ENCODE measurements at regions not wholly inside any gene's neighbourhood (a gene's known extent, or its start where the extent isn't known, plus 50 kb on each side); places are given as distances from the start of the nearest gene placed in this dataset.
"Not testable (repeated sequence)": the region's sequence is repeated elsewhere in the genome, so short reads cannot be mapped to it uniquely, and the experiment has no call there.

- H3K4me3 ChIP-seq (ENCODE audit: low read depth, low read length) = peak overlapping the region; percentile 48
- no peak for TF ChIP-seq POLR2A (IDR thresholded peaks at IDR 0.05; ENCODE audit: extremely low read depth, insufficient read length)
- peak; percentile 41; the same call in 1 of the 2 replicates for TF ChIP-seq MYC (IDR thresholded peaks at IDR 0.05; ENCODE audit: low read depth, low read length)
- TF ChIP-seq MAX (IDR thresholded peaks at IDR 0.05; ENCODE audit: low read depth, low read length) = peak; percentile 83
- peak; percentile 60 for DNase-seq (ENCODE audit: low read depth)
Observed at GRCh38 chr3:177358977-177359592, 161.8 kb upstream of the TBL1XR1 start.

GRCh38 chr3:177359593-177360357 lies 162.5 kb upstream of the TBL1XR1 start:
- TF ChIP-seq CTCF (IDR thresholded peaks at IDR 0.05; ENCODE audit: low read depth, low read length) (no peak), MYC (IDR thresholded peaks at IDR 0.05; ENCODE audit: low read depth, low read length) (peak; percentile 90), MAX (IDR thresholded peaks at IDR 0.05; ENCODE audit: low read depth, low read length) (peak; percentile 82)
- peak overlapping the region; percentile 48 for H3K4me3 ChIP-seq (ENCODE audit: low read depth, low read length)
- DNase-seq (ENCODE audit: low read depth) = peak; percentile 96

GRCh38 chr3:177361081-177361938 lies 164.0 kb upstream of the TBL1XR1 start:
- no peak for TF ChIP-seq MAX (IDR thresholded peaks at IDR 0.05; ENCODE audit: low read depth, low read length)
- no peak for TF ChIP-seq POLR2A (IDR thresholded peaks at IDR 0.05; ENCODE audit: extremely low read depth, insufficient read length)
- no peak for TF ChIP-seq CTCF (IDR thresholded peaks at IDR 0.05; ENCODE audit: low read depth, low read length)
- TF ChIP-seq MYC (IDR thresholded peaks at IDR 0.05; ENCODE audit: low read depth, low read length) = no peak
- DNase-seq (ENCODE audit: low read depth) = peak; percentile 79
- H3K4me3 ChIP-seq (ENCODE audit: low read depth, low read length) = no peak overlapping the region

GRCh38 chr3:177362626-177363025 lies 165.3 kb upstream of the TBL1XR1 start:
- H3K4me3 ChIP-seq (ENCODE audit: low read depth, low read length) = no peak overlapping the region
- no peak for TF ChIP-seq CTCF (IDR thresholded peaks at IDR 0.05; ENCODE audit: low read depth, low read length)
- no peak for TF ChIP-seq MYC (IDR thresholded peaks at IDR 0.05; ENCODE audit: low read depth, low read length)
- no peak for TF ChIP-seq POLR2A (IDR thresholded peaks at IDR 0.05; ENCODE audit: extremely low read depth, insufficient read length)
- no peak for TF ChIP-seq MAX (IDR thresholded peaks at IDR 0.05; ENCODE audit: low read depth, low read length)
- no peak for DNase-seq (ENCODE audit: low read depth)

- no peak overlapping the region for H3K4me3 ChIP-seq (ENCODE audit: low read depth, low read length)
- no peak for DNase-seq (ENCODE audit: low read depth)
- no peak for TF ChIP-seq MYC (IDR thresholded peaks at IDR 0.05; ENCODE audit: low read depth, low read length)
- no peak for TF ChIP-seq CTCF (IDR thresholded peaks at IDR 0.05; ENCODE audit: low read depth, low read length)
Observed at GRCh38 chr3:177364236-177364635, 167.0 kb upstream of the TBL1XR1 start.

- not testable (repeated sequence) for H3K4me3 ChIP-seq (ENCODE audit: low read depth, low read length); DNase-seq (ENCODE audit: low read depth)
Observed at GRCh38 chr3:177365294-177365693, 168.0 kb upstream of the TBL1XR1 start.
